ENCODE measurements at regions not wholly inside any gene's neighbourhood (a gene's known extent, or its start where the extent isn't known, plus 50 kb on each side); places are given as distances from the start of the nearest gene placed in this dataset.

- no peak for TF ChIP-seq CTCF (IDR thresholded peaks at IDR 0.05; ENCODE audit: control extremely low read depth, extremely low read depth)
- no peaks in the 10 kb centered on the region for H3K36me3 ChIP-seq (ENCODE audit: control insufficient read depth in 4 of 4, insufficient read depth in 4 of 4, low read length in 4 of 4)
- peak in 2 of 3 donors; percentile 33 to 50 for DNase-seq
- ATAC-seq (ENCODE audit: insufficient read depth, low FRiP score): peak; percentile 74
- no peak overlapping the region for H3K4me3 ChIP-seq
- WGBS, 2 donors: 68 to 88% methylated on average over 3 of the region's 3 CpGs
- H3K4me1 ChIP-seq (ENCODE audit: control insufficient read depth in 5 of 5, insufficient read depth in 5 of 5, low read length in 5 of 5): peaks cover 0 to 14% (median 0%) of the 10 kb centered on the region in 5 donors
- no peaks in the 10 kb centered on the region for H3K27me3 ChIP-seq (ENCODE audit: control insufficient read depth in 3 of 3, insufficient read depth in 3 of 3, low read length in 2 of 3)
- H3K9ac ChIP-seq (ENCODE audit: insufficient read depth in 1 of 2, low read length in 2 of 2): no peak overlapping the region
- no peaks in the 10 kb centered on the region for H3K9me3 ChIP-seq (ENCODE audit: control insufficient read depth in 4 of 4, insufficient read depth in 3 of 4, low read length in 3 of 4)
- peak overlapping the region in 1 of 2 donors; percentile 79 for H3K27ac ChIP-seq (ENCODE audit: low read depth in 1 of 2, low read length in 1 of 2)
Observed at GRCh38 chr2:165008730-165009315, 53.5 kb upstream of the SLC38A11 start.

DNA sequence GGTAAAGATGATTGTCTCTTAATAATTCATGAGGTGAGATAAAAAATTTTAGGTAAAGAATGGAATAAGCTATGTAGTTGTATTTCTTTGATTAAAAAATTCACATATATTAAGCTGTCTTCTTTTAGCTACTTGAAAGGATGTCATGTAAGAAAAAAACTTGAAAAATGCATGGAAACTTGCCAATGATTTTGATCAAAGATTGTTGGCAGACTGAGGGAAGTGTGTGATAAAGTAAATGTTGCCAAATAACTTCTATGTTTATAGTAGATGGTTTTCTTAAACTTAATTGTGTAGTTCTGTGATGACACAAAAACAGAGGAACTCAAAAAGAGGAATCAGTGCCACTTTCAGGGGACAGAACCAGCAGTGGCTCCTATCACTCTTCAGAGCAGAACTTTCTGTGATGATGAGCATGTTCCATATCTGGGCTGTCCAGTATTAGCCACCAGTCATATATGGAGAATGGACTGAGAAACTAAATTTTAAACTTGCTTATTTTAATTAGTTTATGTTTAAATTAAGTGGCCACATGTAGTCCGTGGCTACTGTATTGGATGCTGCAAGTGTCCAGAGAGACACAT is 51.9 kb upstream of the SLC38A11 start:
- Histone ChIP-seq H3K9me3 (ENCODE audit: control insufficient read depth in 4 of 4, insufficient read depth in 3 of 4, low read length in 3 of 4) (no peaks in the 10 kb centered on the region), H3K4me1 (ENCODE audit: control insufficient read depth in 5 of 5, insufficient read depth in 5 of 5, low read length in 5 of 5) (peaks cover 0 to 14% (median 0%) of the 10 kb centered on the region in 5 donors), H3K36me3 (ENCODE audit: control insufficient read depth in 4 of 4, insufficient read depth in 4 of 4, low read length in 4 of 4) (no peaks in the 10 kb centered on the region), H3K4me3 (no peak overlapping the region), H3K27ac (ENCODE audit: low read depth in 1 of 2, low read length in 1 of 2) (no peak overlapping the region), H3K27me3 (ENCODE audit: control insufficient read depth in 3 of 3, insufficient read depth in 3 of 3, low read length in 2 of 3) (no peaks in the 10 kb centered on the region), H3K9ac (ENCODE audit: insufficient read depth in 1 of 2, low read length in 2 of 2) (no peak overlapping the region)
- ATAC-seq (ENCODE audit: insufficient read depth, low FRiP score): no peak
- 72 to 83% methylated on average over 1 of the region's 1 CpG for whole genome bisulfite sequencing, 2 donors
- TF ChIP-seq CTCF (IDR thresholded peaks at IDR 0.05; ENCODE audit: control extremely low read depth, extremely low read depth): no peak
- peak in 2 of 3 donors; percentile 57 to 61 for DNase-seq

All from lung (tissue), 11 donors.